ENCODE measurements at regions not wholly inside any gene's neighbourhood (a gene's known extent, or its start where the extent isn't known, plus 50 kb on each side); places are given as distances from the start of the nearest gene placed in this dataset.

DNA sequence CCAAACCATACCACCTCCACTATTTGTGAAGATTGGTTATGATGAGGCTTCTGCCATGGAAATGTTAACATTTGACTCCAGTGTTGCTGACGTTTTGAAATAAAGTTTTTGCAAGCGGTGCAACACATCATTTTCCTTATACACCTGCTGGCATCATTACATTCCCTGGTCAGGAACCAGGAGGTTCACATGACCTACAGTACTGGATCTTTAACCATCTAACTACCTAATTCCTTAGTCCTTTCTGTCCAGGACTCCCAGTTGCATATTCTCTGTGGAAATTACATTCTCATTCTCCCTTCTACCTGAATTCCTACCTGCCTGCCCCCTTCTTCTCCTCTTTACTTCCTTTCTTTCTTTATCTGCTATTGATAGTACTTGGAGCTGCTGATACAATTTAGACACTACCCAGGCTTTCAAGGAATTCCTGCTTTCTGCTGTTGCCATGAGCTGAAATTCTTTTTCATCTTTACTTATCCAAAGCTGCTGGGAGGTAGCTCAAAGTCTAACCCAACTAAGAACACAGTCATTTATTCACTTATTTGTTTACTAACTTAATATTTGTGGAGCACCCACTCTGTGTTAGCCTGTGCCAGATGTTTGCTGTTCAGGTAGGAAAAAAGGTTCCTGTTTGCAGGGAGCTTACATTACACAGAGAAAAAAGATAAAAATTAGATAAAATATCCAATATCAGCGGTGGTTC is 144.2 kb downstream of the EDEM1 start:
- Histone ChIP-seq H3K27ac (ENCODE audit: extremely low read depth, low read depth, low read length) (no peak overlapping the region), H3K79me2 (ENCODE audit: control insufficient read depth, insufficient read depth, low read length) (no peaks in the 10 kb centered on the region), H3K9ac (ENCODE audit: insufficient read depth in 1 of 2, low read depth in 2 of 2, low read length in 2 of 2) (no peak overlapping the region; a peak in 1 of 4 replicates), H3K27me3 (ENCODE audit: control insufficient read depth in 2 of 2, insufficient read depth in 2 of 2, low read length in 2 of 2) (peaks cover 10% of the 10 kb centered on the region in 2 experiments; a peak in 4 of 5 replicates), H3K9me1 (ENCODE audit: control insufficient read depth, insufficient read depth, low read length) (no peaks in the 10 kb centered on the region), H2AFZ (ENCODE audit: low read depth, low read length) (peak overlapping the region; percentile 58), H3K4me2 (ENCODE audit: insufficient read depth, low read length) (peak overlapping the region; percentile 69), H3K36me3 (ENCODE audit: control insufficient read depth, insufficient read depth, low read length) (no peaks in the 10 kb centered on the region), H3K9me3 (replicated peaks; ENCODE audit: control insufficient read depth, insufficient read depth, low read depth, low read length) (no peaks in the 10 kb centered on the region), H3K4me3 (no peak overlapping the region), H4K20me1 (replicated peaks; ENCODE audit: control insufficient read depth, insufficient read depth, low read length) (no peaks in the 10 kb centered on the region), H3K4me1 (replicated peaks in 1 of 2; ENCODE audit: control insufficient read depth in 2 of 2, insufficient read depth in 2 of 2, low read length in 2 of 2) (peaks cover 5 to 6% of the 10 kb centered on the region in 2 experiments; a peak in 4 of 5 replicates)
- 5% methylated on average over 3 of the region's 3 CpGs for WGBS (ENCODE audit: insufficient coverage, low coverage, missing lambda C conversion rate)
- ChIA-PET CTCF (ENCODE audit: low intra/inter-chr PET ratio) (no interaction called here), POLR2A (interaction anchor here (0.7 to 1.5 kb wide), 4 partner anchors 9 to 61 kb away, joined by 3 to 4 read pairs (median 3); no protein-coding TSS in a partner anchor)
- no peak for FAIRE-seq
- DNase-seq (ENCODE audit: extremely low read depth in 1 of 4, low spot score in 3 of 4), result no peak
- in situ Hi-C loops (cut with MboI) (no loop called here), intact Hi-C loops (cut with micrococcal nuclease) (no loop called here)
- no TSS peak for BruUV-seq (replicated peaks)
- TF ChIP-seq POLR3A (IDR thresholded peaks at IDR 0.05; ENCODE audit: borderline replicate concordance, extremely low read depth, insufficient read depth, insufficient read length) (no peak), ZNF436 (CRISPR knock-in tag; IDR thresholded peaks at IDR 0.05) (no peak), ZBTB40 (IDR thresholded peaks at IDR 0.05) (peak; percentile 79), ZBTB40 (CRISPR knock-in tag; IDR thresholded peaks at IDR 0.05) (no peak), CCAR2 (IDR thresholded peaks at IDR 0.05; ENCODE audit: low read depth, low read length) (no peak), IRF2 (CRISPR knock-in tag; IDR thresholded peaks at IDR 0.05) (no peak)
- no peak for ATAC-seq
